ENCODE measurements at regions not wholly inside any gene's neighbourhood (a gene's known extent, or its start where the extent isn't known, plus 50 kb on each side); places are given as distances from the start of the nearest gene placed in this dataset.

GRCh38 chr2:180829836-180830235 is 150.6 kb upstream of the UBE2E3 start:
- TF ChIP-seq GATA3 (IDR thresholded peaks at IDR 0.05; ENCODE audit: low read depth, low read length) = no peak
- TF ChIP-seq GATA2 (IDR thresholded peaks at IDR 0.05; ENCODE audit: low read depth, low read length) = no peak
